Peyer's patch (tissue), 4 donors: ENCODE measurements at regions not wholly inside any gene's neighbourhood (a gene's known extent, or its start where the extent isn't known, plus 50 kb on each side); places are given as distances from the start of the nearest gene placed in this dataset.

Experiments used
- CTCF ChIP-seq, 6 experiments: fragments of 450-650 bp in 4 of 6; fragments of 200-600 bp in 2 of 6; sonication (generic) in 1 of 6; IDR thresholded peaks; one replicate each; pipeline ENCODE4 v1.5.1; 2017 to 2019; ENCODE audit warnings: antibody characterized with exemption in 6 of 6, mild to moderate bottlenecking in 3 of 6, moderate library complexity in 1 of 6
- POLR2A ChIP-seq, 2 donors: fragments of 450-650 bp; IDR thresholded peaks; one replicate each; pipeline ENCODE4 v1.5.1; 2017; ENCODE audit warnings: antibody characterized with exemption in 2 of 2, mild to moderate bottlenecking in 2 of 2, moderate library complexity in 2 of 2

GRCh38 chr6:786946-787763, 94.2 kb upstream of the EXOC2 start:
- TF ChIP-seq CTCF (IDR thresholded peaks at IDR 0.05), result peak; percentile 31 to 48 (median 42)
- TF ChIP-seq POLR2A (IDR thresholded peaks at IDR 0.05), result no peak
